Dendritic cell treated with granulocyte-macrophage colony-stimulating factor and Interleukin-4, amounts not matched to agents 40 ng/mL and 50 ng/mL, for 4 days (primary cell): ENCODE measurements at regions not wholly inside any gene's neighbourhood (a gene's known extent, or its start where the extent isn't known, plus 50 kb on each side); places are given as distances from the start of the nearest gene placed in this dataset.

Experiments used
- H3K27ac Mint-ChIP-seq: one replicate; pipeline ENCODE4 v1.8.0; 2022; ENCODE audit warnings: mild to moderate bottlenecking, mixed read lengths
- H3K27me3 Mint-ChIP-seq: one replicate; pipeline ENCODE4 v1.8.0; 2022; ENCODE audit warnings: mild to moderate bottlenecking, mixed read lengths
- H3K36me3 Mint-ChIP-seq: one replicate; pipeline ENCODE4 v1.8.0; 2022; ENCODE audit warnings: low read depth, mixed read lengths
- H3K4me1 Mint-ChIP-seq: one replicate; pipeline ENCODE4 v1.8.0; 2022; ENCODE audit warnings: low read depth, mixed read lengths
- H3K4me3 Mint-ChIP-seq: one replicate; pipeline ENCODE4 v1.8.0; 2022; ENCODE audit warnings: mild to moderate bottlenecking, moderate library complexity, mixed read lengths
- H3K9me3 Mint-ChIP-seq: one replicate; pipeline ENCODE4 v1.8.0; 2022; ENCODE audit warnings: mixed read lengths
- intact Hi-C: fragments of 100-400 bp; cut with micrococcal nuclease; formaldehyde crosslinking; loops from one replicate; pipeline ENCODE4 v1.15.0; 2022

DNA sequence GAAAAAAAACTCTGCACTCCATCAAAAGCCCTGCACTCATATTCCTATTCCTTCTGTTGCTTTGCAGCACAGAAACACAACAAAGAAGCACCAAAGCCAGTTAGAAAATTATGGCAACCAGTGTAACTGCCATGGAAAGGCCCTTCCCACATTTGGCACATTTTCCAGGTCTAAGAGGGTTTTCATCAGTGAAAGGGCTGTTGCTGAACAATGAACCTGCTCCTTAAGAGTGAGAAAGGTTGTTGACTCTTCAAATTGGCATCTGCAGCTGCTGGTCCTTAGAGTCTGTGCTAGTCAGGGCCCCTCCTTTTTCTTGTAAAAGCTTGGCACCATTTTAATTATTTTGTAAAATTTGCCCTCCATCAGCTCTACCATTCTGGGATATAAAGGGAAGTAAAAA is 378.7 kb upstream of the KITLG start:
- peaks cover 1% of the 10 kb centered on the region for H3K27me3 Mint-ChIP-seq
- intact Hi-C loops, result no loop called here
- H3K27ac Mint-ChIP-seq, result no peak overlapping the region
- no peaks in the 10 kb centered on the region for H3K9me3 Mint-ChIP-seq
- H3K4me1 Mint-ChIP-seq, result no peaks in the 10 kb centered on the region
- no peak overlapping the region for H3K4me3 Mint-ChIP-seq
- no peaks in the 10 kb centered on the region for H3K36me3 Mint-ChIP-seq

DNA sequence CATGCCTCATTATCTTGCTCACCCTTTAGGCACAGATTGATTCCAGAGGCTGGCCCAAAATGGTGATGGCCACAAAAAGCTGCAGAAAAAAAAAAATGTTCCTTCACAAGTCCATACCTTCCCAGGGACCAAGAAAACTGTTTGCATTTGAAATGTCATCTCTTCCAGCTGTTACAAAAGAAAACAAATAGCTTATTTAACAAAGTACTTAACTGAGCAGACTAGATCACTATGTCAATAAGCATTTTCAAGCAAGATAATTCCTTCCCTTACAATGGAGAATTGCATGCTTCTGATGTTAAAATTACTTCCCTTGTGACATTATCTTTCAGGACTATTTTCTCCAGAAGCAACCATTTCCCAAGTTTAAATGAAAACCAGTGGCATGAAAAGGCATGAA is 377.9 kb upstream of the KITLG start:
- H3K36me3 Mint-ChIP-seq, result no peaks in the 10 kb centered on the region
- H3K4me3 Mint-ChIP-seq, result no peak overlapping the region
- intact Hi-C loops, result no loop called here
- peaks cover 1% of the 10 kb centered on the region for H3K27me3 Mint-ChIP-seq
- H3K27ac Mint-ChIP-seq, result no peak overlapping the region
- H3K4me1 Mint-ChIP-seq, result no peaks in the 10 kb centered on the region
- H3K9me3 Mint-ChIP-seq, result no peaks in the 10 kb centered on the region

- Mint-ChIP-seq H3K4me1 (no peaks in the 10 kb centered on the region), H3K9me3 (no peaks in the 10 kb centered on the region), H3K36me3 (no peaks in the 10 kb centered on the region), H3K27me3 (peaks cover 1% of the 10 kb centered on the region), H3K4me3 (no peak overlapping the region), H3K27ac (no peak overlapping the region)
- intact Hi-C loops, result no loop called here
Measured at GRCh38 chr12:88957358-88957757, 377.1 kb upstream of the KITLG start.

DNA sequence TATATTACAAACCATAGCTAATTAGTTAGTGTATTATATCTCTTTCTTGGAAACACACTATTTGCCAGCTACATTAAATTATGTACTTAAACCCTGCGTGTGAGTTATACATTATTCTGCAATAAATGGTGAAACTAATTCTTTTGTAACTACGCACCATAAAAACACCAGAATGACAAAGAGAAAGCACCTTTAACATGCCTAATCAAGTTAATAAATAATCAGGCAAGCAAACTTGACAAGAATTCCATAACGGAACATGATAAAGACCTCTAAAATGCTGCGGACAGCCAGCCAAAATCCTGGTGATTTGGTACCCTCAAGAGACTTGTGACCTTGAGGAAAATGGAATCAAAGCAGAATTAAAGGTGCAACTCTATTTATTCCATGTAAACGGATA is 375.3 kb upstream of the KITLG start:
- Mint-ChIP-seq H3K4me1 (no peaks in the 10 kb centered on the region), H3K4me3 (no peak overlapping the region), H3K36me3 (no peaks in the 10 kb centered on the region), H3K27ac (no peak overlapping the region), H3K27me3 (peaks cover 1% of the 10 kb centered on the region), H3K9me3 (no peaks in the 10 kb centered on the region)
- intact Hi-C loops, result no loop called here

GRCh38 chr12:88953029-88953586 is 372.8 kb upstream of the KITLG start:
- Mint-ChIP-seq H3K4me1 (no peaks in the 10 kb centered on the region), H3K9me3 (no peaks in the 10 kb centered on the region), H3K27me3 (peaks cover 1% of the 10 kb centered on the region), H3K27ac (no peak overlapping the region), H3K4me3 (no peak overlapping the region), H3K36me3 (no peaks in the 10 kb centered on the region)
- intact Hi-C loops, result no loop called here

GRCh38 chr12:88952562-88952942 is 372.3 kb upstream of the KITLG start:
- Mint-ChIP-seq H3K4me3 (no peak overlapping the region), H3K9me3 (no peaks in the 10 kb centered on the region), H3K36me3 (no peaks in the 10 kb centered on the region), H3K27ac (no peak overlapping the region), H3K27me3 (peaks cover 1% of the 10 kb centered on the region), H3K4me1 (no peaks in the 10 kb centered on the region)
- intact Hi-C loops, result no loop called here

- intact Hi-C loops, result no loop called here
- Mint-ChIP-seq H3K4me3 (no peak overlapping the region), H3K27ac (no peak overlapping the region), H3K4me1 (no peaks in the 10 kb centered on the region), H3K9me3 (no peaks in the 10 kb centered on the region), H3K36me3 (no peaks in the 10 kb centered on the region), H3K27me3 (peaks cover 1% of the 10 kb centered on the region)
Measured at GRCh38 chr12:88951860-88952561, 371.7 kb upstream of the KITLG start.

- peaks cover 4% of the 10 kb centered on the region for H3K4me1 Mint-ChIP-seq
- no peaks in the 10 kb centered on the region for H3K27me3 Mint-ChIP-seq
- intact Hi-C loops, result no loop called here
- H3K4me3 Mint-ChIP-seq, result no peak overlapping the region
- no peak overlapping the region for H3K27ac Mint-ChIP-seq
- H3K9me3 Mint-ChIP-seq, result no peaks in the 10 kb centered on the region
- H3K36me3 Mint-ChIP-seq, result no peaks in the 10 kb centered on the region
Measured at GRCh38 chr12:88951177-88951576, 370.9 kb upstream of the KITLG start.

DNA sequence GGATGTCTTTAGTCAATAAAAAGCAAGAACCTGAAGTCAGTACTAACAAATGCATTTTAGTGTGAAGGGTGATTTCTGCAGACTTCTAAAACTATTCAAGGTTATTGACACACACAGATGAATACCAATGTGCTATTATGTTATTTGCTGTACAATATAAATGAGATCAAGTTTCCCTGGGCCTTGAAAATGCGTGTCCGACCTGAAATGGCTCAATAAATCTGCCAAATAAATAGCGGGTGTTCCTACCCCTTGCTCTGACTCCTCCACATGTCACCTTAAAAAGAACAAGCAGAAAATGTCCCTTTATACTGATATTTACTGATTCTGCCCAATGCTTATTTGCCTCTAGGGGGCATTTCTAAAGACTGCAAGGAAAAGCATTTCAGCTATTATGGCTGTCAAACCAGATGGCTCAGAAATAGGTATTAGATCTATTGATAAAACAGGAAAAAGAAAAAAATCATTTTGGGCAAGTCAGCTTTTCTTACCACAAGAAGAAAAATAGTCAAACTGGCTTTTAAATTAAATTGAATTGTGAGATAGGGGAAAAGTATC is 367.3 kb upstream of the KITLG start:
- H3K9me3 Mint-ChIP-seq, result no peaks in the 10 kb centered on the region
- H3K27ac Mint-ChIP-seq, result no peak overlapping the region
- H3K4me1 Mint-ChIP-seq, result peaks cover 17% of the 10 kb centered on the region
- intact Hi-C loops, result no loop called here
- H3K4me3 Mint-ChIP-seq, result no peak overlapping the region
- H3K27me3 Mint-ChIP-seq, result no peaks in the 10 kb centered on the region
- H3K36me3 Mint-ChIP-seq, result no peaks in the 10 kb centered on the region

DNA sequence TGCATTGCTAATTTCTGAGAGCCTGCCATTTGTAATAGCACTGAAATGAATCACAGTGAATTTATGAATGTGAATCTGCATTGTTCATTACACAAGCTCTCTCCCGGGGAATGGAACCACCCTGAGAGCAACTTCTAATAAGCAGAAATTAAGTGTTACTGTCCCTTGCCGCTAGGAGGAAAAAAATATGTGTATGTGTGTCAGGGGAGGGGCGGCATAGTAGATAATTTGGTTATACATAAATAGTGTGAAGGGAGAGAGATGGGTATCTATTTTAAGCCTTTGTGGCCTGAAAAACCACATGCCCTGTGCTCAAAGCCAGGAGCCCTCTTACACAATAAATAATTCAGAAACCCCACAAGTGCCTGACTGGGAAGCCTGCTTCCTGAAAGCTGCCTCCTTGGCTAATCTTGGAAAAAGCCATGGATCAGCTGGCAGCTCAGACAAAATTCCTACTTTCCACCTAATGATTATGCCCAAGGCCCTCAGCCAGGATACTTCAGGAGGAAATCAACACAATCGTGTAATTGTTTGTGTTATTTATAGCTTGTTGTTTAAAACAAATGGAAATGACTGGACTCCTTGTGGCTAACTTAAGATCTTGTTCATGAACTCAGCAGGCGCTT is 366.2 kb upstream of the KITLG start:
- intact Hi-C loops, result no loop called here
- Mint-ChIP-seq H3K27me3 (no peaks in the 10 kb centered on the region), H3K27ac (no peak overlapping the region), H3K36me3 (no peaks in the 10 kb centered on the region), H3K4me3 (no peak overlapping the region), H3K4me1 (peaks cover 17% of the 10 kb centered on the region), H3K9me3 (no peaks in the 10 kb centered on the region)

DNA sequence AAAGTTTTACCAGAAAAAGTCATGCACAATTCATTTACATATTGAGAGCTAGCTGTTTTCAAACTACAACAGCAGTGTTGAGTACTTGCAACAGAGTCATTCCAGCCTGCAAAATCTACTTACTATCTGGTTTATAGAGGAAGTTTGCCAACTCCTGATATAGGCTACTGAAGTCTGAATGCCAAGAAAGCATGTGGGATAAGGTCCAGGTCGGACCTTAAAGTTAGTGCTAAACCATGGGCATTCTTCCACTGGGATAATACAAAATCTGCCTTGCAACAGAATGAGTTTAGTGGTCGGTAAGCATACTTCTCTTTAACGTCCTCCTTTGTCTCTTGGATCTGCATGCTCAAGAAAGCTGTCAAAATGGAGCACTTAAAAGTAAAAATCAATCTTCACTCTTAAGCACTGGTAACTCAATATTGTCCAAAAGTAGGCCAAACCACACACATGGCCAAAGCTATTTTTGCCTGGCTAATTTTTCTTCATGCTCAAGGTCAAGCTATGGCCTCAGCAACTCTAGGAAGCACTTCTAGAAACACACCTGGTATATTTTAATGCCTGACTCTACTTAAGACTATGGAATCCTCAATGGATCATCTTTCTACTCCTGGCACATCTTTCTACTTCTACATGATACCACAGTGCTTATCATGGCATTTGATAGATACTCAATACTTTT is 364.9 kb upstream of the KITLG start:
- intact Hi-C loops, result no loop called here
- H3K36me3 Mint-ChIP-seq, result no peaks in the 10 kb centered on the region
- no peaks in the 10 kb centered on the region for H3K27me3 Mint-ChIP-seq
- no peak overlapping the region for H3K27ac Mint-ChIP-seq
- H3K4me1 Mint-ChIP-seq, result peaks cover 17% of the 10 kb centered on the region
- H3K4me3 Mint-ChIP-seq, result no peak overlapping the region
- H3K9me3 Mint-ChIP-seq, result no peaks in the 10 kb centered on the region

DNA sequence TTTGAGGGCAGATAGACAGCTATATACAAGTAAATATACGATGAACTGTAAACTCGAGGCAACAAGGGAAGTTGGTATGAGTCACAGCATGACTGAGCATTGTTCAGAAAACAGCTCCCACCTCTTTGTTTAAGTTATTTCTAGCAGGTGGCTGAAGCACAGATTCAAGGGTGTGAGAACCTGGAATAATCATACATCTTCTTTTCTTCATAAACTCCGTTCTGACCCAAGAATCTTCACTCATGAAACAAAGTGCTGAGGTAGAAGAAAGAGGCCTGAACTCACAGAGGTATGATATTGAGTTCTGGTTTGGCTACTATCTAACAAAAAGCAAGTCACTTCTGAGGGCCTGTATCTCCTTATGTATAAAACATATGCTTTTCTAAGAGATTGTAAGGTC is 364.1 kb upstream of the KITLG start:
- intact Hi-C loops, result no loop called here
- no peaks in the 10 kb centered on the region for H3K9me3 Mint-ChIP-seq
- no peak overlapping the region for H3K27ac Mint-ChIP-seq
- H3K27me3 Mint-ChIP-seq, result no peaks in the 10 kb centered on the region
- H3K36me3 Mint-ChIP-seq, result no peaks in the 10 kb centered on the region
- no peak overlapping the region for H3K4me3 Mint-ChIP-seq
- H3K4me1 Mint-ChIP-seq, result peaks cover 17% of the 10 kb centered on the region

DNA sequence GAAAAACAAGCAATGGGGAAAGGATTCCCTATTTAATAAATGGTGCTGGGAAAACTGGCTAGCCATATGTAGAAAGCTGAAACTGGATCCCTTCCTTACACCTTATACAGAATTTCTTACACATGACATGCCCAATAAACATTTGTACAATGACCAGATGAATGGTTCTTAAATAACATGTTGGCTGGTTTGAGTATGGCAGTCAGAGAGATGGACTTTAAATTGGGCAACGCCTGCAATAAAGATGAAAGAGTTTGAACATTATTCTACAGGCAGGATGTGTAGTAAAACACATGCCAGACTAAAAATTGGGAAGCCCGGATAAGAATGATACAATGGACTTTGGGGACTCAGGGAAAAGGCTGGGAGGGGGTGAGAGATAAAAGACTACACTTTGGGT is 360.6 kb upstream of the KITLG start:
- intact Hi-C loops, result no loop called here
- peaks cover 9% of the 10 kb centered on the region for H3K4me1 Mint-ChIP-seq
- no peaks in the 10 kb centered on the region for H3K27me3 Mint-ChIP-seq
- no peaks in the 10 kb centered on the region for H3K9me3 Mint-ChIP-seq
- H3K4me3 Mint-ChIP-seq, result no peak overlapping the region
- no peak overlapping the region for H3K27ac Mint-ChIP-seq
- H3K36me3 Mint-ChIP-seq, result no peaks in the 10 kb centered on the region

DNA sequence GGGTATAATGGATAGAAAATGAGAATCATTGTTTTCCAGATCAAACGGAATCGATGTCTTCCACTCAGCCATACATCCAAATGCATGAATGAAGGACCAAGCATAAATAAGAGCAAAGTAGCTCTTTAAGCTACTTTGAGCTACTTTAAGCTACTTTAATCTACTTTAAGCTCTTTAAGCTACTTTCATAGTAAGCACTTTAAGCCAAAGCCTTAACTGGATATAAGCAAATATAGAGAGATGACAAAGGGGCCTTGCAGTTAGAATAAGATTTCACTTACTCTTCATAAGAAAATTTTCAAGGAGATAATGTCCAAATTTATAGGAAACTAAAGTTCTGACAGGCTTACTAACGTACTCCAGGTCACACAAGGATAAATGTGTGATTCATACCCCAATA is 355.6 kb upstream of the KITLG start:
- intact Hi-C loops, result no loop called here
- H3K27ac Mint-ChIP-seq, result no peak overlapping the region
- H3K4me3 Mint-ChIP-seq, result no peak overlapping the region
- no peaks in the 10 kb centered on the region for H3K36me3 Mint-ChIP-seq
- no peaks in the 10 kb centered on the region for H3K9me3 Mint-ChIP-seq
- no peaks in the 10 kb centered on the region for H3K4me1 Mint-ChIP-seq
- H3K27me3 Mint-ChIP-seq, result no peaks in the 10 kb centered on the region
